ENCODE measurements at regions not wholly inside any gene's neighbourhood (a gene's known extent, or its start where the extent isn't known, plus 50 kb on each side); places are given as distances from the start of the nearest gene placed in this dataset.

- no peak for DNase-seq (ENCODE audit: extremely low read depth, low read depth)
Observed at GRCh38 chr5:152016421-152016820, 91.8 kb upstream of the GLRA1 start.

GRCh38 chr5:152007653-152008335, 83.1 kb upstream of the GLRA1 start:
- DNase-seq (ENCODE audit: extremely low read depth, low read depth) = no peak
- TF ChIP-seq CTCF (IDR thresholded peaks at IDR 0.05; ENCODE audit: low read depth, low read length) = no peak

More at GRCh38 chr5:152016421-152016820, 91.8 kb upstream of the GLRA1 start:
- TF ChIP-seq CTCF (IDR thresholded peaks at IDR 0.05; ENCODE audit: low read depth, low read length) = no peak

- no peak for TF ChIP-seq CTCF (IDR thresholded peaks at IDR 0.05; ENCODE audit: low read depth, low read length)
- no peak for DNase-seq (ENCODE audit: extremely low read depth, low read depth)
Observed at GRCh38 chr5:152004095-152004494, 79.4 kb upstream of the GLRA1 start.

All from AG09319 (cell line).